ENCODE measurements at regions not wholly inside any gene's neighbourhood (a gene's known extent, or its start where the extent isn't known, plus 50 kb on each side); places are given as distances from the start of the nearest gene placed in this dataset.

- TF ChIP-seq ZFX (IDR thresholded peaks at IDR 0.05) = no peak
- TF ChIP-seq CTCF (conservative IDR thresholded peaks at IDR 0.05) = no peak
- H3K27ac ChIP-seq = no peak overlapping the region
Observed at GRCh38 chr10:36730316-36730715, 395.1 kb upstream of the ANKRD30A start.

GRCh38 chr10:36728626-36729025 lies 396.8 kb upstream of the ANKRD30A start:
- no peak overlapping the region for H3K27ac ChIP-seq
- TF ChIP-seq CTCF (conservative IDR thresholded peaks at IDR 0.05) = no peak
- no peak for TF ChIP-seq ZFX (IDR thresholded peaks at IDR 0.05)

- no peak overlapping the region for H3K27ac ChIP-seq
- TF ChIP-seq ZFX (IDR thresholded peaks at IDR 0.05) = no peak
- peak; percentile 67 for TF ChIP-seq CTCF (conservative IDR thresholded peaks at IDR 0.05)
Observed at GRCh38 chr10:36725581-36726520, 399.5 kb upstream of the ANKRD30A start.

- no peak overlapping the region for H3K27ac ChIP-seq
- no peak for TF ChIP-seq CTCF (conservative IDR thresholded peaks at IDR 0.05)
Observed at GRCh38 chr10:36722777-36723176, 402.6 kb upstream of the ANKRD30A start.

- no peak overlapping the region for H3K27ac ChIP-seq
- TF ChIP-seq ZFX (IDR thresholded peaks at IDR 0.05) (no peak), CTCF (conservative IDR thresholded peaks at IDR 0.05) (no peak)
Observed at GRCh38 chr10:36721871-36722270, 403.5 kb upstream of the ANKRD30A start.

GRCh38 chr10:36720895-36721294 lies 404.5 kb upstream of the ANKRD30A start:
- no peak overlapping the region for H3K27ac ChIP-seq
- no peak for TF ChIP-seq ZFX (IDR thresholded peaks at IDR 0.05)
- TF ChIP-seq CTCF (conservative IDR thresholded peaks at IDR 0.05) = no peak

- no peak overlapping the region for H3K27ac ChIP-seq
Observed at GRCh38 chr10:36717118-36717517, 408.3 kb upstream of the ANKRD30A start.

More at GRCh38 chr10:36717118-36717517, 408.3 kb upstream of the ANKRD30A start:
- TF ChIP-seq CTCF (conservative IDR thresholded peaks at IDR 0.05) (no peak), ZFX (IDR thresholded peaks at IDR 0.05) (no peak)

All from C4-2B (cell line).